ENCODE measurements at regions not wholly inside any gene's neighbourhood (a gene's known extent, or its start where the extent isn't known, plus 50 kb on each side); places are given as distances from the start of the nearest gene placed in this dataset.

GRCh38 chr7:46949270-46949931, 632.5 kb downstream of the TNS3 start:
- H3K36me3 ChIP-seq: no peaks in the 10 kb centered on the region
- H3K27ac ChIP-seq: no peak overlapping the region
- H3K27me3 ChIP-seq: no peaks in the 10 kb centered on the region
- no peaks in the 10 kb centered on the region for H3K9me3 ChIP-seq
- WGBS, 2 donors: 75 to 90% methylated on average over 4 of the region's 4 CpGs
- no peak overlapping the region for H3K4me3 ChIP-seq
- no peak for DNase-seq (ENCODE audit: low spot score in 2 of 2)
- no peaks in the 10 kb centered on the region for H3K4me1 ChIP-seq
- no peak for TF ChIP-seq POLR2A (IDR thresholded peaks at IDR 0.05)
- TF ChIP-seq EP300 (IDR thresholded peaks at IDR 0.05): no peak
- TF ChIP-seq, protein P1, sequence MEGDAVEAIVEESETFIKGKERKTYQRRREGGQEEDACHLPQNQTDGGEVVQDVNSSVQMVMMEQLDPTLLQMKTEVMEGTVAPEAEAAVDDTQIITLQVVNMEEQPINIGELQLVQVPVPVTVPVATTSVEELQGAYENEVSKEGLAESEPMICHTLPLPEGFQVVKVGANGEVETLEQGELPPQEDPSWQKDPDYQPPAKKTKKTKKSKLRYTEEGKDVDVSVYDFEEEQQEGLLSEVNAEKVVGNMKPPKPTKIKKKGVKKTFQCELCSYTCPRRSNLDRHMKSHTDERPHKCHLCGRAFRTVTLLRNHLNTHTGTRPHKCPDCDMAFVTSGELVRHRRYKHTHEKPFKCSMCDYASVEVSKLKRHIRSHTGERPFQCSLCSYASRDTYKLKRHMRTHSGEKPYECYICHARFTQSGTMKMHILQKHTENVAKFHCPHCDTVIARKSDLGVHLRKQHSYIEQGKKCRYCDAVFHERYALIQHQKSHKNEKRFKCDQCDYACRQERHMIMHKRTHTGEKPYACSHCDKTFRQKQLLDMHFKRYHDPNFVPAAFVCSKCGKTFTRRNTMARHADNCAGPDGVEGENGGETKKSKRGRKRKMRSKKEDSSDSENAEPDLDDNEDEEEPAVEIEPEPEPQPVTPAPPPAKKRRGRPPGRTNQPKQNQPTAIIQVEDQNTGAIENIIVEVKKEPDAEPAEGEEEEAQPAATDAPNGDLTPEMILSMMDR (IDR thresholded peaks at IDR 0.05): no peak

DNA sequence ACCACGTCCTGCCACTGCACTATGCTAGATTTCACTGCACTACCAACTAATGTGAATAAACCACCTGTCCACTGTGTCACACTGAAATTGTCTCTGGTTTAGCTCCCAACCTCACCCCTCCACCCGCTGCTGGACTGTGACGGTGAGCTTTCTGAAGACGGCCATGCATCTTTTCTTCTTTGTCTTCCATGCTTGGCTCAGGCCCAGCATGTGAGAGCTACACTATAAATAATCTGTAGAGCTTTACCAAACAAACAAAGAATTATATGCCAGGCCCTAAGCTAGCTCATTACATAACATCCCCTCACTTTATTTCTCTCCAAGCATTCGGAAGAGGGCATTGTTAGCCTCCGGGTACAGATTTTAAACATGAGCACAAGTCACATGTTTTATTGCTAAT, 633.2 kb downstream of the TNS3 start:
- TF ChIP-seq, protein P1 (IDR thresholded peaks at IDR 0.05): no peak
- TF ChIP-seq POLR2A (IDR thresholded peaks at IDR 0.05): no peak
- no peak for TF ChIP-seq EP300 (IDR thresholded peaks at IDR 0.05)
- H3K27me3 ChIP-seq: no peaks in the 10 kb centered on the region
- no peaks in the 10 kb centered on the region for H3K4me1 ChIP-seq
- no peaks in the 10 kb centered on the region for H3K36me3 ChIP-seq
- no peak overlapping the region for H3K4me3 ChIP-seq
- no peaks in the 10 kb centered on the region for H3K9me3 ChIP-seq
- WGBS, 2 donors: 55 to 60% methylated on average over 6 of the region's 6 CpGs
- no peak for DNase-seq (ENCODE audit: low spot score in 2 of 2)
- H3K27ac ChIP-seq: no peak overlapping the region

DNA sequence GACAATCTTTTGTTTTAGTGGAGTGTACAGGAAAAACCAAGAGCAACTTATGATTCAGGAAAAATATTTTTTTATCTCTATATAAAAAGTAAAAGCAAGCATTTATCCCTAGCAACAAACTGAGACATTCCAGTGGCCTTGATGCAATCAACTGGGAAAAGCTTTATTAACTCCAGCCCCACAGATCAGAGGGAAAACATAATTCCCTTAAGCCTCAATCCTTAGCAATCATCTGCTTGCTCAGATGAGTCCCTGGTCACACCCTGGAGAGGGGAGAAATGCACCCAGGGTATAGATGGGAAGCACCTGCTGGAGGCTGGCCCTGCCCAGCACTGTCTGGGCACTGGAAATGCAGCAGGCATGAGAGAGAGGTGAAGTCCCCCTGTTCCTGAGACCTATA, 636.6 kb downstream of the TNS3 start:
- Histone ChIP-seq H3K4me1 (no peaks in the 10 kb centered on the region), H3K4me3 (no peak overlapping the region), H3K27ac (no peak overlapping the region), H3K9me3 (no peaks in the 10 kb centered on the region), H3K27me3 (no peaks in the 10 kb centered on the region), H3K36me3 (no peaks in the 10 kb centered on the region)
- no peak for TF ChIP-seq POLR2A (IDR thresholded peaks at IDR 0.05)
- DNase-seq (ENCODE audit: low spot score in 2 of 2): no peak

DNA sequence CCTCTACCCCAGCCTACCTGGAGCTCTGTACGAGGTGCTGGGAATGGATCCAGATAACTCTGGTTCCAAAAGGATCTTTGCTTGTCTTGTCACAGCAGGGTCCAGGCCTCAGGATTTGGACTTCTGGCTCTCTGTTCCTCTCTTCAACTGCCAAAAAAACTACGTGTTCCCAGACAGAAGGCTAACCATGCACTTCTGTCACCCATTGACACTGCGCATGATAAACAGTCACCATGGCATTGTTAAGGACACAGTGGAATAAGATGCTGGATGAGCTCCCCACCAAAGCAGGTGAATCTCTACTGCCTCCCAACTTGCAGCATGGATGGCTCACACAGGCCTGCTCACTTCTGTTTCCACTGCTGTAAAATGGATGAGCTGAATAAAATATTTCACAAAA, 637.9 kb downstream of the TNS3 start:
- Histone ChIP-seq H3K27ac (no peak overlapping the region), H3K27me3 (no peaks in the 10 kb centered on the region), H3K4me3 (no peak overlapping the region), H3K9me3 (no peaks in the 10 kb centered on the region), H3K36me3 (no peaks in the 10 kb centered on the region), H3K4me1 (no peaks in the 10 kb centered on the region)
- TF ChIP-seq POLR2A (IDR thresholded peaks at IDR 0.05) (no peak), EP300 (IDR thresholded peaks at IDR 0.05) (no peak)
- TF ChIP-seq, protein P1 (IDR thresholded peaks at IDR 0.05): no peak
- no peak for DNase-seq (ENCODE audit: low spot score in 2 of 2)
- WGBS, 2 donors: 90% methylated on average over 3 of the region's 3 CpGs

DNA sequence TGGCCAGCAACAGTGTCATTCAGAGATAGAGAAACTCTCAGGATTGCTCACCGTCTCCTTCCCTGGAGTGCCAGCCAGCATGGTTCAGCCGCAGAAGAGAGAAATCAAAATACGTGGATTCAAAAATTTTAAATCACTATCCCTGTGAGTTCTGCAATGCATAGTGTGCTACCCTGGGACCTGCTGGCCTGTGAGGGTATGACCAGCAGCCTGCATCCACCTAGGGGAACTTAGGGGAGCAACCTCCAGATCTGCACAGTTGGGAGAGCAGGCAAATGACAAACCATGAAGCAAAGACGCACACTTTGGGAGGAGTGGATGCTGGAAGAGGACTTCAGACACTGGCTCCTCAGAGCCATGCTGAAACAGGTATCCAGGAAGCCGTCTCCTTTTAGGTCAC, 639.3 kb downstream of the TNS3 start:
- no peaks in the 10 kb centered on the region for H3K4me1 ChIP-seq
- TF ChIP-seq POLR2A (IDR thresholded peaks at IDR 0.05) (no peak), EP300 (IDR thresholded peaks at IDR 0.05) (no peak)
- TF ChIP-seq, protein P1 (IDR thresholded peaks at IDR 0.05): no peak
- WGBS, 2 donors: 93 to 99% methylated on average over 5 of the region's 5 CpGs
- H3K27ac ChIP-seq: no peak overlapping the region
- no peak for DNase-seq (ENCODE audit: low spot score in 2 of 2)
- H3K27me3 ChIP-seq: no peaks in the 10 kb centered on the region
- H3K9me3 ChIP-seq: no peaks in the 10 kb centered on the region
- H3K4me3 ChIP-seq: no peak overlapping the region
- H3K36me3 ChIP-seq: no peaks in the 10 kb centered on the region

DNA sequence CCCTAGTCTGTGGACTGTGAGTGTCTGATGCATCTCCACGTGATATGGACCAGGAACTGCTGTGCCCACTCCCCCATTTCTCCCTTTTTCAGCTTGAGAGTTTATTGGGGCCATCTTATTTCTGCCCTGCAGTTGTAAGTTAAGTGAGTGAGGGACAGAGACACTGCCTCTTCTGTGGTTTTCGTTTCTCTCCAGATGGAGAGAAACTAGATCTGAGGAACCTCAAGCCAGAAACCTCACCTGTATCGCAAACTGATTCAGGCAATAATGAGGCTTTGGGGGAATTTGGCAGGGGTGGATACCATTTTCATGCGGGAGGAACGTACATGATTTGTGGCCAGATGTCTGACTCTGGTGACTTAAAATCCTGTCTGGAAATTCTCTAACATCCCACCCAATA, 641.7 kb downstream of the TNS3 start:
- no peaks in the 10 kb centered on the region for H3K4me1 ChIP-seq

More for the DNA sequence above, 641.7 kb downstream of the TNS3 start:
- no peak overlapping the region for H3K4me3 ChIP-seq
- H3K27me3 ChIP-seq: no peaks in the 10 kb centered on the region
- no peaks in the 10 kb centered on the region for H3K9me3 ChIP-seq
- no peaks in the 10 kb centered on the region for H3K36me3 ChIP-seq
- DNase-seq (ENCODE audit: low spot score in 2 of 2): no peak
- WGBS, 2 donors: 88 to 93% methylated on average over 5 of the region's 5 CpGs
- no peak overlapping the region for H3K27ac ChIP-seq
- TF ChIP-seq, protein P1 (IDR thresholded peaks at IDR 0.05): no peak
